Fibroblast of skin of right quadriceps (primary cell): ENCODE measurements at regions not wholly inside any gene's neighbourhood (a gene's known extent, or its start where the extent isn't known, plus 50 kb on each side); places are given as distances from the start of the nearest gene placed in this dataset.
A peak's percentile ranks its signal among the peaks of the same experiment; 100 is the strongest.
"Not testable (repeated sequence)": the region's sequence is repeated elsewhere in the genome, so short reads cannot be mapped to it uniquely, and the experiment has no call there.

Source experiments
- DNase-seq: peaks from one replicate; pipeline ENCODE4 v3.0.0-alpha.2; 2013

DNA sequence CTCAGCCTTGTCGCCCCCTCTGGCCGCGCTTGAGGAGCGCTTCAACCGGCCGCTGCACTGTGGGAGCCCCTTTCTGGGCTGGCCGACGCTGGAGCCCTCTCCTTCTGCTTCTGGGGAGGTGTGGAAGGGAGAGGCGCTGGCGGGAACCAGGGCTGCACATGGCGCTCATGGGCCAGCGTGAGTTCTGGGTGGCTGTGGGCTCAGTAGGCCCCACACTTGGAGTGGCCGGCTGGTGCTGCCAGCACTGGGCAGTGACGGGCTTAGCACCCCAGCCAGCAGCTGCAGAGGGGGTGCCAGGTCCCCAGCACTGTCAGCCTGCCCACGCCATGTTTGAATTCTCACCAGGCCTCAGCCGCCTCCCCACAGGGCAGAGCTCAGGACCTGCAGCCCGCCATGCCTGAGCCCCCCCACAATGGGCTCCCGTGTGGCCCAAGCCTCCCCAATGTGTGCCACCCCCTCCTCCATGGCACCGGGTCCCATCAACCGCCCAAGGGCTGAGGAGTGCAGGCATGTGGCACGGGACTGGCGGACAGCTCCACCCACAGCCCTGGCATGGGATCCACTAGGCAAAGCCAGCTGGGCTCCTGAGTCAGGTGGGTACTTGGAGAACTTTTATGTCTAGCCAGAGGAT lies 615.2 kb downstream of the TRIML1 start:
- no peak for DNase-seq

DNA sequence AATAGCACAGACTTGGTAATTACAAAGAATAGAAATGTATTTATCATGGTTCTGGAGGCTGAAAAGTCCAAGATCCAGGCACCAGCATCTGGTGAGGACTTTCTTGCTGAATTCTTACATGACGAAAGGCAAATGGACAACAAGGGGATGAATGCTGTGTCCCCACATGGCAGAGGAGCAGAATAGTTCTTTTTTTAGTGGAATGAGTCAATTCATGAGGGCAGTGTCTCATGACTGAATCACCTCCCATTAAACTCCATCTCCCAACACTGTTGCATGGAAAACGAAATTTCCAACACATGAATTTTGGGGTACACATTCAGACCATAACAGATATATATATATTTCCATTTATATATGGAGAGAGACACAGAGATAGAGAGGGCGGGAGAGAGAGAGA lies 628.3 kb downstream of the TRIML1 start:
- DNase-seq: no peak

DNA sequence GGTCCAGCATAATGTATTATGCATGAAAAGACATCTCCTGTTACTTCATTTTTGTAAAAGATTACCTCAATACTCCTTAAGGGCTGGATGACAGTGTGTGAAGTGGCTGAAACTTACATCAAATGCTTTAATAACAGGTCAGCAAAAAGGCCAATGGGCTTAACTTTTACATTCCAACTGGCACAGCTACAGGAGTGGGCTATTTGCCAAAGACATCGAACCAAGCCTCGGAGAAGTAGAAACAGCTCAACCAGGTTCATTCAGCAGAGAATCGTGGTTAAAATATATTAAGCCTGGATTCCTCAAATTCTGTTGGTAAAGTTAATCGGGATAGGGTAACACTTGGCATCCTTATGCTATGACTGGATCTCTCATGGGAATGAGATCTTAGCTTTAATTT lies 639.7 kb downstream of the TRIML1 start:
- peak; percentile 92 for DNase-seq

DNA sequence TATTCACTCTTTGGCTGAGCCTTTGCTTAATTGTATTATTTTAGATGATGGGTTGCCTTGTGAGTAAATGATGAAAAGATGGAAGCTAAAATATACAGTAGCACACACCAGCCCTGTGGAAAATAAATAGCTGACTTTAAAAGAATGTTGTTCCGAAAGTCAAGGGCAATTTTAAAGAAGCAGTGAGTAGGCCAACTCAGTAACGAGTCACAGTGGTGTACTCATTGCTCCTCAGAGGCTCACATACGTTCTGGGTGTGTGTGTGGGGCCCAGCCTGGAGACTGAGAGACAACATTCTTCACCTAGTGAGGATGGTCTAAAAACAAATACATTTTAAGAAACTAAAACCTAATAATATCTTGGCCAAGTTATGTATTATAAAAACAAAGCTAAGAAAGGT lies 640.3 kb downstream of the TRIML1 start:
- peak; percentile 74 for DNase-seq

DNA sequence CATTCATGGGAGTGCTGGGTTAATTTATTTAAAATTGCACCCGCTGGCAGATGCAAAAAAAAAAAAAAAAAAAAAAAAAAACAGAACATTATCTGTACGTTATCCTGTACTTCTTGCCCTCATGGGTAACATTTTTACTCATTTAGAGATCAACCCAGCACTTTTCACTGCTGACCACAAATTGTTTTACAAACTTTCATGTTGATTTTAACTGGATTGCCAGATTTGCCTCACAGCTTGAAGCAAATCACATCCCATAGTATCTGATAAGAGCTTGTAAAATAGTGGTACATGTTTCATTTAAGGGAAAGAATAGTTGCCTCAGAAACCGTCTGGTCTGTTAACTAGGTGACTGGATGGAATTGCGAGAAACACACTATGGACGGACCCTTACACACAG lies 640.8 kb downstream of the TRIML1 start:
- no peak for DNase-seq

DNA sequence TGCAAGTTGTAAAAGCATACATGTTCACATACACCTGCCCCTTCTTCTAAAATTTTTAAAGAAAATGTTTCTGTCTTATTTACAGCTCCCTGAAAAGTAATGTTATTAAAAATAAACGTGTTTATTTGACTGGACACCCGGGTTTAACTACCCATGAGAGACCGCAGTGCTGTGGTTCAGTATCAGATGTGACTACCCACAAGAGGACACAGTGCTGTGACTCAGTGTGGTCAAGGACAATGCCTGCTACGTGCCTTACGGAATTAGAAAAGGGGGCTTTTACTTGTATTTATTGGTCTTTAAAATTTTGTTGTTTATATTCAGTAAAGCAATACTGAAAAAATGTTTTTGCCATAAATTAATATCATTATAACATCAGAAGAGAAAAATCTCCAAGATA lies 641.4 kb downstream of the TRIML1 start:
- DNase-seq: no peak

DNA sequence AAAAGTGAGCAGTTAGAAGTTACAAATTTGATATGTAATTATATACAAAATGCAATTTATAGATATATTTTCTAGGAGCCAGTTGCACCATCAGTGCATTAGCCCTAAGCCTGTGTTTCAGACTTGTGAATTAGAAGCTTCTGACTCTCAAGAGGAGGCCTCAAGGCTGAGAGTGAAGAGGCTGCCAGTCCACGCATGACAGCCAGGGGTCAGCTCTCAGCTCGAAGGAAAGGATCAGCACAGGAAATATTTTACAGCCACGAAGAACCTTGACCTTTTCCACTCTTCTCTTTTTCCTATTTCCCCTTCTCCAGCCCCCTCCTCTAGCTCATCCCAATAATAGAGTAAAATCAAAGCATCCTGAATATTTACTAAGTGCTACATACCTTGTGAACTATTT lies 642.4 kb downstream of the TRIML1 start:
- DNase-seq: no peak

DNA sequence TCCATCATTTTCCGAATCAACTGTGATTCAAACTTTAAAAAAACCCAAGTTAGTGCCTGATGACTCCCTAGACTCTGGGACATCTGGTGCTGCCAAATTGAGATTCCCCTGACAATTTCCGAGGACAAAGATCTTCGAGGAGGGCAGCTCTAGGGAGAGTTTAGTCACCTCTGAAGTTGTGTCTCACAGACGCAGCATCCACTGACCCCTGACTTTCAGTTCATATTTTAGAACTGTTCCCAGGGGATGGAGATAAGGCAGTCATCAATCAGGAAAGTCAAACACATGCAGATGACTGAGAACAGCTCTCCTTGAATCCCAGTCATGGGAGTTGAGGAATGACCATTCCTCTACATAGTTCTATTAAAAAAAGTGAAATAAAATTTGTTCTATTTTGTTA lies 643.9 kb downstream of the TRIML1 start:
- peak; percentile 24 for DNase-seq

DNA sequence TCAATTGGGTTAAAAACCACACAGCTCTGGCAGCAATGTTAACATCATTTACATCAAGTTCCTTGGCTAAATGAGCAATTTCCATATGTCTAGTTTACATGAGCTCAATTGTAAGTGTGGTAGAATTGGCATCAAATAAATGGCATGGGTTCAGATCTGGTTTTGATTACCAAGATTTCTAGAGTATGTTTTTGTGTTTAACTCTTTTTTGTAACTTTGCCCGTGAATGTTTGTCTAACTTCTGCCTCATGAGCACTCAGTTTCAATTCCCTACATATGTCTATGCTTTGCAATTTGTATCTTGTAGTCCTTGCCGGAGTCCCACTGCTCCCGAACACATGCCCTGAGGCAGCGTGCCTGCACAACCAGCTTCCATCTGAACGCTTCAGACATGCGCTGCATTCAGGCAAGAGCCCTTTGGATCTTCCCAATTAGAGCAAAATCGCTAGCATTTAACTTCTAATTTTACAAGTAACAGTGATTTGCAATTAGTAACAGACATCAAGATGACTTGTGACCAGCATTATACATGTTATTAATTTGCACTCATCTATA lies 644.4 kb downstream of the TRIML1 start:
- peak; percentile 33 for DNase-seq

DNA sequence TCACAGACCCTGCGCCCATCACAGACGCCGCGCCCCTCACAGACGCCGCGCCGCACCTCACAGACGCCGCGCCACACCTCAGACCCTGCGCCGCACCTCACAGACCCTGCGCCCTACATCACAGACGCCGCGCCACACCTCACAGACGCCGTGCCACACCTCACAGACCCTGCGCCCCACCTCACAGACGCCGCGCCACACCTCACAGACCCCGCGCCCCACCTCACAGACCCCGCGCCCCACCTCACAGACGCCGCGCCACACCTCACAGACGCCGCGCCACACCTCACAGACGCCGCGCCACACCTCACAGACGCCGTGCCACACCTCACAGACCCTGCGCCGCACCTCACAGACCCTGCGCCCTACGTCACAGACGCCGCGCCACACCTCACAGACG lies 657.4 kb downstream of the TRIML1 start:
- not testable (repeated sequence) for DNase-seq

DNA sequence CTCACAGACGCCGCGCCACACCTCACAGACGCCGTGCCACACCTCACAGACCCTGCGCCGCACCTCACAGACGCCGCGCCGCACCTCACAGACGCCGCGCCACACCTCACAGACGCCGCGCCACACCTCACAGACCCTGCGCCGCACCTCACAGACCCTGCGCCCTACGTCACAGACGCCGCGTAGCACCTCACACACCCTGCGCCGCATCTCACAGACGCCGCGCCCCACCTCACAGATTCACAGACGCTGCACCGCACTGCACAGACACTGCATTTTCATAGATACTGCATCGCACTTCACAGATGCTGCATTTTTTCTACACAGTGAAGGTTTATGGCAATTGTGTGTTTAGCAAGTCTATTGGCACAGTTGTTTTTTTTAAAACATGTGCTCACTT lies 657.8 kb downstream of the TRIML1 start:
- DNase-seq: not testable (repeated sequence)

DNA sequence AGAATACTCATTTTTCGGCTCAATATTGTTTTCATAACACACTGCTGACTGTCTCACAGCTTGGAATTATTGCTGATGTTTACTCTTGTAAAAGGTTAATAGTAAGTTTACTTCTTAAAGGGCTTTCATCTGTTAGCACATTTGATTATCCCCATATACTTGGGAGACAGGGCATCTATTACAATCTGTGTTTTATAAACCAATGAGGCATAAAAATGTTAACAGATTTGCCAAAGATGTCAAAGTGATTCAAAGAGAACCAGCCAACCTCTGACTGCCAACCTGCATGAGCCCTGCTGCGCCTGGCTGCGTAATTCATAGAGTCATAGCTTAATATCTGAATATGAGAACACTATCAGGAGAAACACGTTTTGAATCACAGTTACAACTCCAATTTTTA lies 665.6 kb downstream of the TRIML1 start:
- DNase-seq: no peak

DNA sequence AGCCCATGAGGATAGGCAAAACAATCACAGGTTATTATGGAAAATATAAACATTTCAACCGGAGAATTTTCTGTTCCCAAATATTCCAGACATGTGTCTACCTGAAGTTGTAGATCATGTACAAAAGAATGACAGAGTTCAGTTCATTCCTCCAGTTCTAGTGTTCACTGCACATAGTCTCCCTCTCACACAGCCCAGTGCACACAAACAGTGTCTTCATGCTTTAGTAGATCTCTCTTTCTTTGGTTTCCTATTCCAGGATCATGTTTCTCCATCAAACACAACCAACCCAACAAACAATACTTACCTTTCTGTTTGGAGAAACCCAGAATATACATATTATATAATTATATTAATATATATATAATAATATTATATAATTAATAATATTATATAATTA lies 671.9 kb downstream of the TRIML1 start:
- no peak for DNase-seq

DNA sequence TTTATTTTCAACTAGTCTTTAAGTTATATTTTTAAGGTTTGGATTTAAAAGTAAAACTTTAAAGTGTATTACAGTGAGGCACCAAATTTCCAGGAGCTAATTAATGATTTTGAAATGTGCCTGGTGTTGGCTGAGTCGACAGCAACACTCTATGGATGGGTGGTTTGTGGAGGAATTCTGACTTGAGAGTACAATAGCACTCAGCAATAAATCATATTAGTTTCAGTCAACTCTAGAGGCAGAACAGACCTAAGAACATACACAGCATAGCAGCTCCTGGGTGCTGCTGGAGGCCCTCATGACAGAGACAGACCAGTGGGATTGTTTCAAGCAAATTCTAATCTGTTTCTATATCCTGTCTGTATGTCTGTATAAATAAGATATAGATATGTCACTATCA lies 673.4 kb downstream of the TRIML1 start:
- DNase-seq: no peak

DNA sequence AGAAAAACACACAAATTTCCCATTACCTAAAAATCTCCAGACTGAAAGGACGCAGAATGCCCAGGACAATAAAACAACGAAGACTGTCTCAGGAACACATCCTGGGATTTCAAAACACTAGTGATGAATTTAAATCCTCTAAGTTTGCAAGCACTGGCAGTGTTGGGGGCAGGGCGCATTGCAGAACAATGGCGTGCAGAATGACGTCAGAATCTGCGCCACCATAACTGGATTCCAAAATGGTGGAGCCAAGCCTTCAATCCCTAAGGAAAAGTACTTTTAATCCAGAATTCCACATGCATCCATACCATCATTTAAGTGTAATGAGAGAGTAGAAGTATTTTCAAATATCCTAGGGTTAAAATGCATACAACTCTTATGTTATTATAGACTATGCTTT lies 679.1 kb downstream of the TRIML1 start:
- no peak for DNase-seq

DNA sequence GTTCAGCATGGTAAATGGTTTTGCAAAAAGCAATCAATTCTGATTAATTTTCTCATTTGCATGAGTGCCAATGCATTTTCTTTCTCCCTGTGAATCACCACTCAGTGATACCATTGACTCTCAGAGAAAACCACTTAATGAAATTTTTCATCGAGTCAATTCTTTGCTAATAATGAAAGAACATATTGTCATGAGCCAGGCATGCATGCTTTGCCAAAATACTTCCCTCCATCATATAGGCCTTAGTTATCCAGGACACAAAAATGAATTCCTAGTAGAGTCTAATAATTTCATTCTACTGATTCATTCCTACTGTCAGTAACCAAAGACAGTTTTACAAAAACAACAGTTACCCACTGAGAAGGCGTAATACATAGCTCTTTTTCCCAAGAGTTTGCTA lies 680.0 kb downstream of the TRIML1 start:
- peak; percentile 71 for DNase-seq

DNA sequence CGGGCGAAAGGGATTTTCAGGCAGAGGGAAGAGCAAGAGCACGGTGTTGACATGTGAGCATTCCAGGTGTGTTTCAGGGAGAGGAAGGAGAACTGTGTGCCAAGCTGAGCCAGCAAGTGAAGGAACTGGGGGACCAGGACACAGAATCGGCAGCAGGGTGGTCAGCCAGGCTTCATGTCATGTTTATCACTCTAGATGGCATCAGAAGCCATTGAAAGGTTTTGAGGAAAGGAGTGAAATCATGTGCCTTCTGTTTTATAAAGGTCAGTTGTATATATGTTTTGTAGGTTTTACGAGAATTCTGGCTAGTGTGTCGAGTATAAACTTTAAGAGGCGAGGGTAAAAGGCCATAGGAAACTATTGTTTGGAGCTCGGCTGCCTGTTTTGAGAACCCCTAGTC lies 682.3 kb downstream of the TRIML1 start:
- no peak for DNase-seq

DNA sequence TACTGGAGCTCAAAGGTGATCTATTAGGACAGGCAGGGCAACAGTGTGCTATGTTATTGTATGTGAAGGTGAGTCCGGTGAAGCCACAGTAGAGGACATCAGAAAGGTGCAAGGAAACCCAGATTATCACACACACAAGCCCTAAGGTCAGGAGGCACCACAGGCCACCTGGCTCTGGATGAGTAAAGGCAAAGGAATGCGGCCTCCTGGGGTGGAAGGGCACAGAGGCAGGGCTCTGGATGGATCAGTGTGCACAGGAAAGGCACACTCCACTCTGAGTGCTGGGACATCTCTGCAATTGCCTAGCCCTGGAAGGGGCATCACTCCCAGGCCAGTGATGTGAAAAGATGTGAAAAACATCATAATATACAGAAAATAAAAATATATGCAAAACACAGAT lies 683.5 kb downstream of the TRIML1 start:
- no peak for DNase-seq

DNA sequence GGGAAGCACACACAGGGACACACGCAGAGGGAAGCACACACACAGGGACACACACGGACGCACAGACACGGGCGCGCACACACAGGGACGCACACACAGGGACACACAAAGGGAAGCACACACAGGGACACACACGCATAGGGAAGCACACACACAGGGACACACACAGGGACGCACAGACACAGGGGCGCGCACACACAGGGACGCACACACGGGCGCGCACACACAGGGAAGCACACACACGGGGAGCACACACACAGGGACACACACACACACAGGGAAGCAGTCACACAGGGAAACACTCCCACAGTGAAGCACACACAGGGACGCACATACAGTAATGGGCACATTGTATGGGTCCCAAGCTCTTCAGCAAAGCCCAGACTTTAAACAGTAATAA lies 685.3 kb downstream of the TRIML1 start:
- DNase-seq: no peak

DNA sequence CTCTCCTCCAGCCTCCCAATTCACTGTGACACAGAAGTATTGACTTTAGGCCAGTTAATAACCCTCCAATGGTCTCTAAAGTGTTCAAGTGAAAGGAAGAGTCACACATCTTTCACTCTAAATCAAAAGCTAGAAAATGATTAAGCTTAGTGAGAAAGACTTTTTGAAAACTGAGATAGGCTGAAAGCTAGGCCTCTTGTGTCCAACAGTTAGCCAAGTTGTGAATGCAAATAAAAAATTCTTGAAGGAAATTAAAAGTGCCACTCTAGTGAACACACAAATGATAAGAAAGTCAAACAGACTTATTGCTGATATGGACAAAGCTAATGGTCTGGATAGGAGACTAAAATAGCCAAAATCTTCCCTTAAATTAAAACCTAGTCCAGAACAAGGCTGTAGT lies 687.2 kb downstream of the TRIML1 start:
- DNase-seq: no peak

DNA sequence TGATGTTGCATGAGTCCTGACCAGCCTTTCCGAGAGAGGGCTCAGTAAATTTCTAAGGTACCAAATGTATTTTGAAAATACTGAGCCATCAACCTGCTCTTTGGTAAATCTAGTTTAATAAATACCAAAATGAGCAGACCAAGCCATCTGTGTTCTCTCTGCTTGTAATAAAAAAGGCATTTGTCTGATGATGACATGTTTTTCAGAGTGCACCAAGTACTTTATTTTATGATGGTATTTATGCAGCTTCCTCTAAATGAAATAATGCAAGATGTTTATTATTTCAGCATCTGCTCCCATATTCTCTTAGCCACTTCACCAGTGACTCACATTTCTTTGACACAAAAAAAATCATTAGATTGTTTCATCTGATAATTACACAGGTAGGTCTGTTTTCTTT lies 700.5 kb downstream of the TRIML1 start:
- peak; percentile 12 for DNase-seq

DNA sequence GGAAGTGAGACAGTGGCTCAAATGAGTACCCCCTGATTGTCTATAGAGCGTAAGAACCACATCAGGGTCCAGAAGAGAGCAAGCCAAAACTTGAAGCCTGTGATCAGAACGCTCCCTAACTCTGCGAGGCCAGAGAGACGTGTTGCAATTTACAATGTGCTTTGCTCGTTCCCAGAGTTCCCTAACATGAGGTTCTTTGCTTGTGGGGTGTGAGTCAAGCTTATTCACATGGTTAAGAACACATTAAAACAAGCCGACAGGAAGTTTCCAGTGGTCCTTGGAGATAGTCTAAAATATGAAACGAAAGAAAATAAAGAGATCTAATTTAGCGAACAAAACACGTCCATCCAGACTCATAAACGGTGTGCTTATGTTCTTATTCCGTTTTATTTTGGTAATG lies 702.3 kb downstream of the TRIML1 start:
- peak; percentile 5 for DNase-seq

DNA sequence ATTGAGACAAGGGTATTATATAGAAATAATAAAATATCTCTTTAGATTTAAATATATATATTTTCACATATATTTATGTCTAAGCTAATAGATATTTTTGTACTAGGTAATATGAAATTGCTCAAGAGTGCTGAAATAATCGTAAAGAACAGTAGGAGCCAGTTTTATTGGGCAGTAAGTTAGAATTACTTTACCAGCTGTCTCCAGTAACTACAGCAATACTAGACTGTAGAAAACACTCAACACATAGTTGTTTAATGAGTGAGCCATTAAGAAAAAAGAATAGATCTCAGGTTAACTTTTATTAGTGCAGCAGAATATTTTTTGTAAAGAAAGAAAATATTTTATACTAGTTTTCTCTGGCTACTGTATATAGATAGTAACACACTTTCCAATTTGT lies 715.2 kb downstream of the TRIML1 start:
- DNase-seq: no peak

DNA sequence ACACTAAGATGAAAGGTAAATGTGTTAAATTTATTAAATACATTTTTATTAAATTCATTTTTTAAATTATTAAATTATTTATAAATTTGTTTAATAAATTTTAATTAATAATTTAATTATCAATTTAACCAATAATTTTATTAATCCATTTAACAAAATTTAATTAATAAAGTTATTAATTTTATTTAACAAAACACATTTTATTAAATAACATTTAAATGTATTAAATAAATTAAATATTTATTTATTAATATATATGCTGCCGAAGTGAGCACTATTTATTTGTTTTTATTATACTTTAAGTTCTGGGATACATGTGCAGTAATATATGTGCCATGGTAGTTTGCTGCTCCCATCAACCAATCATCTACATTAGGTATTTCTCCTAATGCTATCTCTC lies 719.5 kb downstream of the TRIML1 start:
- DNase-seq: no peak

DNA sequence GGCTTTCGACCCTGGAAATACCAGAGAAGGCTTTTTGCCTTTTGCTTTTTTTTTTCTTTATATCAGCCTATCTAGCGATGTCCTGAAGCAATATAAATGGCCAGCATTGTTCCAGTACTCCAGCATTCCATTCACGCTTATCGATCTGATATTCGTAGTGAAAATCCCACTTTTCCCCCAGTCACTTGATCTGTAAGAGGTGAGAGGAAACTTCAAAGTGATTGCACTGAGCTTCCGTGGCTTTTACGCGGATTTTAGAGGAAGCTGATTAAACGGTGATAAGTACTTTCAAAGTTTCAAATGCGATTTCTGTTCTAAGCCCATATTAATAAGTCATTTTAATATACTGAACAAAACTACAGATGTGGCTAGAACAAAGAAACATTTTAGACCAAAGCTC lies 725.5 kb downstream of the TRIML1 start:
- no peak for DNase-seq

DNA sequence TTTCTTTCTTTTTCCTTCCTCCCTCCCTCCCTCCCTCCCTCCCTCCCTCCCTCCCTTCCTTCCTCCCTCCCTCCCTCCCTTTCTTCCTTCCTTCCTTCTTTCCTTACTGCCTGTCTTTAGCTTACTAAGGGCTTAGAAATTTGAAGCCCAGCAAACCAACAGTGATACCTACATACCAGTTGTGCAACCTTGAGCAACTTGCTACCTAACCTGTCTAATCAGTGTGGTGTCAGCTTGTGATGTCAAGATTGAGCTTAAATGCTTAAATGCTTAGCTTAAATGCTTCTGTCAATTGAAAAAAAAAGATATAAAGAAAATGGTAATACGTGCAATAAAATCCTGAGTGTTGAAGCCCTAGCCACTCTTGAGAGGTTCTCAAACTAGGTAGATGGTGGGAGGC lies 728.6 kb downstream of the TRIML1 start:
- DNase-seq: no peak
